MM.1S (cell line): ENCODE measurements at regions not wholly inside any gene's neighbourhood (a gene's known extent, or its start where the extent isn't known, plus 50 kb on each side); places are given as distances from the start of the nearest gene placed in this dataset.

Experiments
- DNase-seq: peaks from one replicate; pipeline ENCODE4 v3.0.0-alpha.2; 2015
- H2AFZ ChIP-seq: fragments of 300-600 bp; sonication (generic); 2 replicates; pipeline ENCODE4 v1.6.0; 2016; ENCODE audit warnings: antibody characterized with exemption, low read length
- H3F3A ChIP-seq: fragments of 300-600 bp; sonication (generic); 2 replicates; pipeline ENCODE4 v1.6.1; 2016; ENCODE audit warnings: mild to moderate bottlenecking, antibody characterized with exemption, low read length, moderate library complexity, mixed read lengths; ENCODE audit not compliant: insufficient read depth
- H3K27ac ChIP-seq: fragments of 300-600 bp; sonication (generic); 2 replicates; pipeline ENCODE4 v1.5.1; 2016; ENCODE audit warnings: mild to moderate bottlenecking, low read length
- H3K27me3 ChIP-seq: fragments of 300-600 bp; sonication (generic); replicated peaks from 2 replicates; pipeline ENCODE4 v1.6.0; 2016; ENCODE audit warnings: low read length; ENCODE audit not compliant: insufficient read depth
- H3K36me3 ChIP-seq: fragments of 300-600 bp; sonication (generic); replicated peaks from 2 replicates; pipeline ENCODE4 v1.6.1; 2016; ENCODE audit warnings: mild to moderate bottlenecking, low read length, mixed read lengths; ENCODE audit not compliant: insufficient read depth
- H3K4me1 ChIP-seq: fragments of 300-600 bp; sonication (generic); 2 replicates; pipeline ENCODE4 v1.6.1; 2016; ENCODE audit warnings: low read length, mixed read lengths
- H3K4me2 ChIP-seq: fragments of 300-600 bp; sonication (generic); 2 replicates; pipeline ENCODE4 v1.6.0; 2016; ENCODE audit warnings: low read depth, low read length
- H3K4me3 ChIP-seq: fragments of 300-600 bp; sonication (generic); 2 replicates; pipeline ENCODE4 v1.5.1; 2016; ENCODE audit warnings: low read length, mixed read lengths
- H3K79me2 ChIP-seq: fragments of 300-600 bp; sonication (generic); 2 replicates; pipeline ENCODE4 v1.6.1; 2016; ENCODE audit warnings: mixed run types, low read length, mixed read lengths
- H3K9ac ChIP-seq: fragments of 300-600 bp; sonication (generic); 2 replicates; pipeline ENCODE4 v1.6.1; 2016; ENCODE audit warnings: low read length, mixed read lengths
- H3K9me2 ChIP-seq: fragments of 300-600 bp; sonication (generic); replicated peaks from 2 replicates; pipeline ENCODE4 v1.6.1; 2016; ENCODE audit warnings: mild to moderate bottlenecking, low read length, mixed read lengths; ENCODE audit not compliant: insufficient read depth
- H3K9me3 ChIP-seq: fragments of 300-600 bp; sonication (generic); replicated peaks from 2 replicates; pipeline ENCODE4 v1.6.1; 2016; ENCODE audit warnings: mild to moderate bottlenecking, low read length, mixed read lengths; ENCODE audit not compliant: insufficient read depth
- H4K20me1 ChIP-seq: fragments of 300-600 bp; sonication (generic); 2 replicates; pipeline ENCODE4 v1.6.1; 2016; ENCODE audit warnings: mild to moderate bottlenecking, low read length, moderate library complexity, mixed read lengths; ENCODE audit not compliant: insufficient read depth
- EZH2 ChIP-seq: fragments of 300-600 bp; sonication (generic); optimal IDR thresholded peaks from 2 replicates; pipeline ENCODE3; 2017; ENCODE audit warnings: low read depth, mild to moderate bottlenecking, antibody characterized with exemption, low read length, mixed read lengths
- EZH2phosphoT487 ChIP-seq: fragments of 300-600 bp; sonication (generic); IDR thresholded peaks from 2 replicates; pipeline ENCODE4 v1.6.1; 2018; ENCODE audit warnings: antibody characterized with exemption, low read length
- TF ChIP-seq, protein P1 (sequence below): fragments of 300-600 bp; sonication (generic); IDR thresholded peaks from 2 replicates; pipeline ENCODE4 v1.5.1; 2016; ENCODE audit warnings: antibody characterized with exemption, low read length, mixed read lengths

DNA sequence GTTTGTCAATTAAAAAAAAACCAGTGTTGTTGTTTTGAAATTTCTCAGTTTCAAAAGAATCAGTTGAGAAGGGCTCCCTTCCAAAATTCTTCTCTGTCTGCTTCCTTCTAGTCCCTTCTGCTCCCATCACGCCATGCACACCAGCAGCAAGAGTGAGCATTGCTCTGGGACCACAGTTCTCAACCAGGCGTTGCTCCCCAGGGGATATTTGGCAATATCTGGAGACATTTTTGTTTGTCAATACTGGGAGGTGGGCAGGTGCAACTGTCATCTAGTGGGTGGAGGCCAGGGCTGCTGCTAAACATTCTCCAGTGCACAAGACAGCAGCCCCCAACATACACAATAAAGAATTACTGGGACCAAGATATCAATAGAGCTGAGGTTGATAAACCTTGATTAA lies 74.8 kb upstream of the EGFL6 start:
- H3K27me3 ChIP-seq, result no peaks in the 10 kb centered on the region
- no peak overlapping the region for H3K9ac ChIP-seq
- no peak overlapping the region for H3K4me2 ChIP-seq
- TF ChIP-seq, protein P1, sequence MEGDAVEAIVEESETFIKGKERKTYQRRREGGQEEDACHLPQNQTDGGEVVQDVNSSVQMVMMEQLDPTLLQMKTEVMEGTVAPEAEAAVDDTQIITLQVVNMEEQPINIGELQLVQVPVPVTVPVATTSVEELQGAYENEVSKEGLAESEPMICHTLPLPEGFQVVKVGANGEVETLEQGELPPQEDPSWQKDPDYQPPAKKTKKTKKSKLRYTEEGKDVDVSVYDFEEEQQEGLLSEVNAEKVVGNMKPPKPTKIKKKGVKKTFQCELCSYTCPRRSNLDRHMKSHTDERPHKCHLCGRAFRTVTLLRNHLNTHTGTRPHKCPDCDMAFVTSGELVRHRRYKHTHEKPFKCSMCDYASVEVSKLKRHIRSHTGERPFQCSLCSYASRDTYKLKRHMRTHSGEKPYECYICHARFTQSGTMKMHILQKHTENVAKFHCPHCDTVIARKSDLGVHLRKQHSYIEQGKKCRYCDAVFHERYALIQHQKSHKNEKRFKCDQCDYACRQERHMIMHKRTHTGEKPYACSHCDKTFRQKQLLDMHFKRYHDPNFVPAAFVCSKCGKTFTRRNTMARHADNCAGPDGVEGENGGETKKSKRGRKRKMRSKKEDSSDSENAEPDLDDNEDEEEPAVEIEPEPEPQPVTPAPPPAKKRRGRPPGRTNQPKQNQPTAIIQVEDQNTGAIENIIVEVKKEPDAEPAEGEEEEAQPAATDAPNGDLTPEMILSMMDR, result no peak
- TF ChIP-seq EZH2phosphoT487 (no peak), EZH2 (no peak)
- no peak overlapping the region for H3K4me3 ChIP-seq
- DNase-seq, result no peak
- H3K9me3 ChIP-seq, result no peaks in the 10 kb centered on the region
- no peaks in the 10 kb centered on the region for H3K36me3 ChIP-seq
- H4K20me1 ChIP-seq, result no peaks in the 10 kb centered on the region
- H3K9me2 ChIP-seq, result no peaks in the 10 kb centered on the region
- H3K79me2 ChIP-seq, result no peaks in the 10 kb centered on the region
- no peak overlapping the region for H2AFZ ChIP-seq
- no peaks in the 10 kb centered on the region for H3K4me1 ChIP-seq
- no peaks in the 10 kb centered on the region for H3F3A ChIP-seq
- no peak overlapping the region for H3K27ac ChIP-seq

DNA sequence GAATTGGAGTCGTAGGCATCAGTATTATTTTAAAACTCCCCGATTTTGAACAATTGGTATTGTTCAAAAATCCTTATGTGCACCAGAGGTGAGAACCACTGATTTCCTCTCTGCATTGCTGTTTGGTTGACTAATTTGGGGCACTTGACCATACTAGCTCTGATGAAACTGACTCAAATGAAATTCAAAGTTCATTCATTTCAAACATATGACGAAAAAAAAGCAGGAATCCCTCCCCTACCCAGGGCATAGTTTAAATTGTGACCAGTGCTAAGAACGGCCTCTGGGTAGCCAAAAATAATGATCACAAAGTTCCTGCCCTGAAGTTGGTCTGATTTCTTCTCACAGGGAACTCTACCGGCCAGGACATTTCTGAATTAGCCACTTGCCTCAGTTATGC lies 75.7 kb upstream of the EGFL6 start:
- H3K9me3 ChIP-seq, result no peaks in the 10 kb centered on the region
- TF ChIP-seq EZH2, result no peak
- TF ChIP-seq, protein P1, result no peak
- no peak for TF ChIP-seq EZH2phosphoT487
- H3K36me3 ChIP-seq, result no peaks in the 10 kb centered on the region
- no peaks in the 10 kb centered on the region for H3K9me2 ChIP-seq
- no peaks in the 10 kb centered on the region for H3K4me1 ChIP-seq
- no peaks in the 10 kb centered on the region for H3K27me3 ChIP-seq
- no peak overlapping the region for H3K9ac ChIP-seq
- no peak for DNase-seq
- no peak overlapping the region for H2AFZ ChIP-seq
- no peaks in the 10 kb centered on the region for H4K20me1 ChIP-seq
- H3K4me2 ChIP-seq, result no peak overlapping the region
- H3F3A ChIP-seq, result no peaks in the 10 kb centered on the region
- H3K4me3 ChIP-seq, result no peak overlapping the region
- no peak overlapping the region for H3K27ac ChIP-seq
- no peaks in the 10 kb centered on the region for H3K79me2 ChIP-seq

DNA sequence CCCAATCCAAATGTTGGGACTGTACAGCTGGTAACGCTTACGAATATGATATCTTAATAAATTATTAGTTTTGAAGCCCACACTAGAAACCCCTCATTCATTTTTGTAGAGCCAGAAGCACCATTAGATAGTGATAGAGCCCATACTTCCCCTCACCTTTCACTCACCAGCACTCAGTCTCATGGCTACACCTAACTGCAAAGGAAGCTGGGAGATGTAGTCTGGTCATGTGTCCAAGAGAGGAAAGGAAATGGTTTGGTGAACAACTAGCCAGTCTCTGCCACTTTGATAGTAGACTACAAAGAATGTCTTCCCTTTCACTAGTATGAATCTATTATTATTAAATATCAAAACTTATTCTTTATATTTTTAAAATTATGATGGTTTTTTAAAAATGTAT lies 77.1 kb upstream of the EGFL6 start:
- Histone ChIP-seq H3K27ac (no peak overlapping the region), H4K20me1 (no peaks in the 10 kb centered on the region), H3K4me2 (no peak overlapping the region), H3K9me2 (no peaks in the 10 kb centered on the region), H3K9ac (no peak overlapping the region), H3K79me2 (no peaks in the 10 kb centered on the region), H3K36me3 (no peaks in the 10 kb centered on the region), H3K4me1 (0 out of 2 replicates have a peak, but pooled peaks cover 5% of the 10 kb centered on the region), H2AFZ (no peak overlapping the region), H3K9me3 (no peaks in the 10 kb centered on the region), H3K27me3 (no peaks in the 10 kb centered on the region), H3K4me3 (no peak overlapping the region), H3F3A (no peaks in the 10 kb centered on the region)
- TF ChIP-seq EZH2 (no peak), EZH2phosphoT487 (no peak)
- TF ChIP-seq, protein P1, result no peak
- no peak for DNase-seq
